Lower leg skin (tissue), 4 donors: ENCODE measurements at regions not wholly inside any gene's neighbourhood (a gene's known extent, or its start where the extent isn't known, plus 50 kb on each side); places are given as distances from the start of the nearest gene placed in this dataset.

Source experiments
- DNase-seq, 2 donors: peaks; one replicate each; pipeline ENCODE4 v3.0.0-alpha.2; 2019; ENCODE audit warnings: low spot score in 2 of 2
- H3K4me3 ChIP-seq: fragments of 200-600 bp; sonication (generic); 2 replicates; pipeline ENCODE4 v1.5.1; 2017; ENCODE audit warnings: mild to moderate bottlenecking, low read depth; ENCODE audit not compliant: poor library complexity, severe bottlenecking
- CTCF ChIP-seq, 3 donors: fragments of 450-650 bp; IDR thresholded peaks; one replicate each; pipeline ENCODE4 v1.5.1; 2016; ENCODE audit warnings: antibody characterized with exemption in 3 of 3, mild to moderate bottlenecking in 3 of 3, moderate library complexity in 2 of 3
- POLR2A ChIP-seq, 2 donors: fragments of 450-650 bp; IDR thresholded peaks; one replicate each; pipeline ENCODE4 v1.6.1; 2016 to 2017; ENCODE audit warnings: antibody characterized with exemption in 2 of 2, mild to moderate bottlenecking in 1 of 2, moderate library complexity in 1 of 2
- WGBS, 2 donors: methylation state at CpG; one replicate each; pipeline ENCODE4 v1.1.5; 2018; 5-methylcytosine and 5-hydroxymethylcytosine counted together
- intact Hi-C: fragments of 100-400 bp; cut with DNase I; formaldehyde crosslinking; loops from one replicate; pipeline ENCODE4 v1.15.0; 2023; ENCODE audit warnings: low total_unique reads

- DNase-seq, result no peak
- intact Hi-C loops, result no loop called here
- 61 to 64% methylated on average over 12 to 13 of the region's 13 CpGs for WGBS, 2 donors
- TF ChIP-seq POLR2A (IDR thresholded peaks at IDR 0.05) (no peak), CTCF (IDR thresholded peaks at IDR 0.05) (no peak)
- no peak overlapping the region for H3K4me3 ChIP-seq
These were observed 78.7 kb upstream of the ATP2B2 start for GRCh38 chr3:10583798-10584708.

- TF ChIP-seq CTCF (IDR thresholded peaks at IDR 0.05), result no peak
- no peak for TF ChIP-seq POLR2A (IDR thresholded peaks at IDR 0.05)
- intact Hi-C loops, result no loop called here
- no peak overlapping the region for H3K4me3 ChIP-seq
- 56 to 73% methylated on average over 1 of the region's 1 CpG for WGBS, 2 donors
- DNase-seq, result no peak
These were observed 80.6 kb upstream of the ATP2B2 start for GRCh38 chr3:10585945-10586344.

GRCh38 chr3:10594915-10595314 is 89.5 kb upstream of the ATP2B2 start:
- H3K4me3 ChIP-seq, result no peak overlapping the region
- WGBS, 2 donors, result 15 to 16% methylated on average over 8 of the region's 8 CpGs
- intact Hi-C loops, result no loop called here
- TF ChIP-seq POLR2A (IDR thresholded peaks at IDR 0.05) (no peak), CTCF (IDR thresholded peaks at IDR 0.05) (no peak)
- no peak for DNase-seq

GRCh38 chr3:10596746-10597448 is 91.5 kb upstream of the ATP2B2 start:
- TF ChIP-seq POLR2A (IDR thresholded peaks at IDR 0.05) (no peak), CTCF (IDR thresholded peaks at IDR 0.05) (peak in 1 of 3 donors; percentile 21)
- H3K4me3 ChIP-seq, result no peak overlapping the region
- intact Hi-C loops, result no loop called here
- 74 to 80% methylated on average over 12 to 13 of the region's 13 CpGs for WGBS, 2 donors
- no peak for DNase-seq

- no peak overlapping the region for H3K4me3 ChIP-seq
- no peak for TF ChIP-seq CTCF (IDR thresholded peaks at IDR 0.05)
- TF ChIP-seq POLR2A (IDR thresholded peaks at IDR 0.05), result no peak
- 54 to 59% methylated on average over 4 of the region's 4 CpGs for WGBS, 2 donors
- intact Hi-C loops, result no loop called here
- DNase-seq, result no peak
These were observed 92.3 kb upstream of the ATP2B2 start for GRCh38 chr3:10597733-10598132.
